ENCODE measurements at regions not wholly inside any gene's neighbourhood (a gene's known extent, or its start where the extent isn't known, plus 50 kb on each side); places are given as distances from the start of the nearest gene placed in this dataset.

DNA sequence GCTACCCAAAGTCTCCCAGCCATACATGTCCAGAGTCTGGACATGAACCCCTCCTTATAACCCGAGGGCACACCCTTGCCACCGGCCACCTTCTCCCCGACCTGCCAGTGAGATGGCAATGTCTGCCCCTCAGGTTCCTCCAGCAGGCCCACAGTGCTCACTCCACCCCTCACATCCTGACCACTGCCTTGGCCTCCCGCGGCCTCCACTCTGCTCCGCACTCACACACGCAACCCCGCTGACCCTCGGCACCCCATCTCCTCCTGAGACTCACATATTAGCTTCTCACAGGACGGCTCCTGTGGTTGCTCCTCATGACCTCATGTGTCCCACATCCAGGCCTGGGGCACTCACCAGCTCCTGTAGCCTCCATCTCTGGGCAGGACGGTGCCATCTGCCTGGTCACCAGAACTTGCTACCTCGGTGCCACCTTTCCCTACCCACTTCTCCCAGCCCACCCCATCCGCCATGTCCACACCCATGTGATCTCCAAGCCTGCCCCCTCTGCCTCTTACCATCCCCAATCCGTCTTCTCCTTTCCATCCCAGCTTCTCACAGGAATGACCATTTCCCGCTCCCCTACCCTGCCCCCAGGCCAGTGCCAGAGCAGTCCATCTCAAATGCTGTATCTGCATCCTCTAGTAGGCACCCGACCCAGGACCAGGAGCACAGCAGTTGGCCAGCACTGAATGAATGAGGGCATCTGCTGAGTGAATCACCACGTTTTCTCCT is 198.6 kb upstream of the DIO3 start:
- DNase-seq = no peak

- no peak for DNase-seq
Observed at GRCh38 chr14:101363261-101363555, 198.1 kb upstream of the DIO3 start.

- no peak for DNase-seq
Observed at GRCh38 chr14:101363880-101364391, 197.4 kb upstream of the DIO3 start.

- no peak for DNase-seq
Observed at GRCh38 chr14:101364503-101365328, 196.6 kb upstream of the DIO3 start.

- DNase-seq = no peak
Observed at GRCh38 chr14:101365329-101366158, 195.8 kb upstream of the DIO3 start.

DNA sequence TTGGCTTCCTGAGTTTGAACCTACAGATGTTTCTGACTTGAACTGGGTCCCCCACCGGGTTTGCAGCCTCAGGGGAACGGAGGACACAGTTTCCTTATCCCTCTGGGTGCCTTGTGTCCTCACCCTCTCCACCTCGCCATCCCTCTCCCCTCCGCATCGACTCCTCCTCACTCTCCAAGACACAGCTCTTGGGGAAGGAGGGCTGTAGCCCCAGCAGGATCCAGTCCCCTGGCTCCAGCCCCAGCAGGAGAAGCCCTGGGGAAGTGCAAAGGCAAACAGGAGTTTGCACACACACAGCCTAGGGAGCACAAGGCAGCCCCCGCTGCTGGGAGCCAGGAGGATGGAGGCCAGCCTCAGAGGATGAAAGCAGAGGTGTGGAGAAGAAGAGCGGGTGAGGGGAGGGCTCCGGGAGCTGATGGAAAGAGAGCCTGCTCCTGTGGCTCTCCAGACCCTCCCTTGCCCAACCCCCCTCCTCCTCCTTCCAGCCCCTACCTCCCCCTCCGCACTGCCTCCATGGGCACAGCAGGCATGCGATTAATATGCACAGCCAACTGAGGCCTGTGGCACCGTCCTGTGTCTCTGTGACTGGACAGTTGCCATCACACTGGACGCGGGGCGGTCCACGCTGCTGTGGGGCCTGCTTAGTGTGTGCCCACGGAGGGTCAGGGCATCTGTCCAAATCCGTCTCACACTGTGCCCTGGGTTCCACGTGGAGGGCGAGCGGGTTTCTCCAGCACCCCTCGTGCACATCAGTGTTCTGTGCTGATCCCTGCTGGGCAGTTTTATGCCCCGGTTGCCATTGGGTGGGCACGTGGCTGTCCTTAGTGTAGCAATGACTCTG is 193.7 kb upstream of the DIO3 start:
- DNase-seq = no peak

- DNase-seq = no peak
Observed at GRCh38 chr14:101368629-101369028, 192.7 kb upstream of the DIO3 start.

GRCh38 chr14:101369194-101369915 is 191.9 kb upstream of the DIO3 start:
- no peak for DNase-seq

DNA sequence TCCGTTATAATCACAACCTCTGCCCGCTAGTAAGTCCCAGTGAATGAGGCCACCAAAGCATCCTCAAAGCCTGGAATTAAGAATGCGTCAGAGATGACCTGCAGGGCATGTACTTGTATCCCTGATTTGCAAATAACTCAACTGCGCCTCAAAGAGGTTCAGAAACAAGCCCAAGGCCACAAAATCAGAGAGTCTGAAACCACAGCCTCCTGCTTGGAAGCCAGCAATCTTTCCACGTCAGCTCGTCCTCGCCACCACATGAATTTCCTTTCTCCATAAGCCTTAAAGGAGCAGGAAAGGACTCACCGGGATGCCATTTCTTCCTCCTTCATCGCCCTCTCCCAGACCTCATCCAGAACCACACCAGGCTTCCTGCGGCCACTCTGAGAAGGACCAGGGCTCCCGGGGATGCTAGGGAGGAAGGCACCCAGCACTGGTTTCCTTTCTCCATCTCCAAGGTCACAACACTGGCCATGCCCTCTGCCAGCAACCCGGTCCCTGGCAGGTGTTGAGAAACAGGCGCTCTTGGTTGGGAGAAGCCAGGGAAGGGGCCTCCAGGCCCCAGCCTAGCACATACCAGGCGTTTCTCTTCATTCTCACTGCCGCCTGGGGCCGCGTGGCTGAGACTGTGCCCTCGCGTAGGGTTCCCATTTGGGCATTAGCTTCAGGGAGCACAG is 191.2 kb upstream of the DIO3 start:
- DNase-seq = no peak

- DNase-seq = no peak
Observed at GRCh38 chr14:101370593-101371569, 190.4 kb upstream of the DIO3 start.

- no peak for DNase-seq
Observed at GRCh38 chr14:101371799-101372793, 189.2 kb upstream of the DIO3 start.

GRCh38 chr14:101372894-101373620 is 188.2 kb upstream of the DIO3 start:
- no peak for DNase-seq

GRCh38 chr14:101373690-101374295 is 187.5 kb upstream of the DIO3 start:
- no peak for DNase-seq

DNA sequence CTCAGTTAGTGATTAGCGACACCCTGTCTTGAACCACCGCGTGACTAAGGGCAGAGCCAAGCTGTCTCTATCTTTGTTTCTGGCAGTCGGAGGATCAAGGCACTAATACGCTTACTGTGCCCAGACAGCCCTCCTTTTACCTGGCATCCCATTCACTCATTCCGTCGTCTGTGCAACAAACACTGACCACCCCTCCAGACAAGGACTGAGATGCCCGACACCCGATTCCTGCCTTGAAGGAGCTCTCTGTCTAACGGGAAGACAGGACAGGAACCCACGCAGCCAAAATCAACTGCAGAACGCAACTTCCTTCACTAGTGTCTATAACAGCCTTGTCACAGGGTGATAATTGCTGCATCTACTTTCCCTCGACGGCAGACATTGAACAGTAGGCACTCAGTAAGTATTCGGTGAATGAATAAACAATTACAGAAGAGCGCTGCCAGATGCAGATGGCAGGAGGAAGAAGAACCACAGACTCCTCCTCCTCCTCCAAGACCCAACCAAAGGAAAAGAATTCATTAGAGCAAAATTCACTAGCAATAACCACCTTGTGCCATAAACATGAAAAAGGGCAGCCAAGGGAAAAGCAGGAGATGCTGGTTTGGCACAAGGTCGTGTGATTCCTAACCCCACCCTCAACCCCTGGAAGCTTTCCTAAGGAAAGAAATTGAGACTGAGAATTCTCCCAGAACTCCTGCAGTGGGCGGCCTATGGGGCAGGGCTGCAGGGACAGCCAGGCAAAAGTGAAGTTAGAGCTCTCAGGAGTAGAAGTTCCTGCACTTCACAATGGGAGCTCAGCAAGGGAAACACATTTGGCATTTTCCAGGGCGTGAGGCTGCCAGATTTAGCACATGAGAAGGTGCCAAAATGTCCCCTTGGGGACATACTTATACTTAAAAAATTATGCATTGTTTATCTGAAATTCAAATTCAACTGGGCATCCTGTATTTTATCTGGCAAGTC is 186.6 kb upstream of the DIO3 start:
- DNase-seq = no peak

DNA sequence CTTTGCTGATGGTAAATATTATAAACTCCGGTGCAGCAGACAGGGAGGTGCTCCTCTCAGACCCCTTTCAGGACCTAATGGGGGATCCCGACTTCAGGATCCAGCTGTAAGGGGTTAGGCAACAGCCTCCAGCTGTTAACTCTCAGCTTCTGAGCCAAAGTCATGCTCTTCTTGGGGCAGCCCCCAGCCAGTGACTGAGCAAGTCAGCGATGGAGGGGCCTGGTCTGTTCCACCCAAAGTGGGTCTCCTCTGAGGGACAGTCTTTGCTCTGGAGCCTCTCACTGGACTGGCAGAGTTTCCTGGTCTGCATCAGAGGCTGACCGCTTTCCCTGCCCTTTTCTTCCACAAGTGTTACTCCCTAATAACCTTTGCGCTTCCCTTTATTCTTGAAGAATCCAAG is 184.2 kb upstream of the DIO3 start:
- DNase-seq = no peak

DNA sequence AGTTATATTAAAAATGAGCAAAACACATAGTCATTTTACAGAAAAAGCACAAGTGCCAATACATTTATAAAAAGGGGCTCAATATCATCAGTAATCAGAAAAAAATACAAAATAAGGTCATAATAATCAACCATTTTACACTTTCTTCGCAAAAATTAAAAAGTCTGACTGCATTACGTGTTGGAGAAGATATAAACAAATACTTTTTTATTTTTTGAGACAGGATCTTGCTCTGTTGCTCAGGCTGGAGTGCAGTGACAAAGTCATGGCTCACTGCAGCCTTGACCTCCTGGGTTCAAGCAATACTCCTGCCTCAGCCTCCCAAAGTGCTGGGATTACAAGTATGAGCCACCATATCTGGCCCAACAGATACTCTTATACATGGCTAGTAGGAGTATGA is 181.5 kb upstream of the DIO3 start:
- no peak for DNase-seq

Measured in effector CD8-positive, alpha-beta T cell (primary cell).